GM12872 (cell line): ENCODE measurements at regions not wholly inside any gene's neighbourhood (a gene's known extent, or its start where the extent isn't known, plus 50 kb on each side); places are given as distances from the start of the nearest gene placed in this dataset.

Experiments
- CTCF ChIP-seq: IDR thresholded peaks from 3 replicates; pipeline ENCODE4 v1.5.1; 2011; ENCODE audit warnings: low read depth, mild to moderate bottlenecking, low read length, moderate library complexity; ENCODE audit not compliant: insufficient read depth

- TF ChIP-seq CTCF: no peak
These were observed 250.7 kb upstream of the JARID2 start for GRCh38 chr6:14995208-14995607.

GRCh38 chr6:14995966-14996602, 249.8 kb upstream of the JARID2 start:
- no peak for TF ChIP-seq CTCF

GRCh38 chr6:14996892-14997291, 249.0 kb upstream of the JARID2 start:
- no peak for TF ChIP-seq CTCF

- TF ChIP-seq CTCF: no peak
These were observed 248.4 kb upstream of the JARID2 start for GRCh38 chr6:14997507-14997906.

- no peak for TF ChIP-seq CTCF
These were observed 246.8 kb upstream of the JARID2 start for GRCh38 chr6:14999106-14999505.

GRCh38 chr6:15001326-15001910, 244.5 kb upstream of the JARID2 start:
- no peak for TF ChIP-seq CTCF

GRCh38 chr6:15008269-15008668, 237.6 kb upstream of the JARID2 start:
- no peak for TF ChIP-seq CTCF
